PC-9 (cell line): ENCODE measurements at regions not wholly inside any gene's neighbourhood (a gene's known extent, or its start where the extent isn't known, plus 50 kb on each side); places are given as distances from the start of the nearest gene placed in this dataset.

ENCODE experiments used
- BruUV-seq: library from RNA; stranded (reverse); fragments of 400-500 nt; replicated peaks from 2 replicates; lab custom pipeline; 2021; lab: Mats Ljungman, UMichigan
- CTCF ChIA-PET: fragments of 300-600 bp; sonication (Branson Sonifier 250); formaldehyde crosslinking; loops from one replicate; lab custom pipeline; 2022; ENCODE audit warnings: antibody characterized with exemption; lab: Charles Lee
- POLR2A ChIA-PET: fragments of 300-600 bp; sonication (Branson Sonifier 250); formaldehyde crosslinking; loops from one replicate; lab custom pipeline; 2022; ENCODE audit warnings: antibody characterized with exemption; ENCODE audit not compliant: unreplicated experiment; lab: Charles Lee
- DNase-seq, 2 experiments: peaks; one replicate each; pipeline versions ENCODE4 v3.0.0 to v3.0.0-alpha.2; 2015 to 2022; ENCODE audit warnings: mixed read lengths in 1 of 2
- H2AFZ ChIP-seq: fragments of 200-600 bp; sonication (generic); 2 replicates; pipeline ENCODE4 v1.8.1; 2017; ENCODE audit warnings: antibody characterized with exemption
- H3F3A ChIP-seq: fragments of 200-600 bp; sonication (generic); 2 replicates; pipeline ENCODE4 v1.8.1; 2017; ENCODE audit warnings: antibody characterized with exemption, mild to moderate bottlenecking, low read depth; ENCODE audit not compliant: insufficient read depth
- H3K27ac ChIP-seq: fragments of 200-600 bp; sonication (generic); 2 replicates; pipeline ENCODE4 v1.6.1; 2016; ENCODE audit warnings: mixed run types
- H3K27me3 ChIP-seq: fragments of 200-600 bp; sonication (generic); 2 replicates; pipeline ENCODE4 v1.6.1; 2016; ENCODE audit warnings: low read depth, mixed run types; ENCODE audit not compliant: insufficient read depth
- H3K36me3 ChIP-seq: fragments of 200-600 bp; sonication (generic); 2 replicates; pipeline ENCODE4 v1.6.1; 2016; ENCODE audit warnings: low read depth, mixed run types
- H3K4me1 ChIP-seq: fragments of 200-600 bp; sonication (generic); replicated peaks from 2 replicates; pipeline ENCODE4 v1.6.1; 2016; ENCODE audit warnings: mixed run types; ENCODE audit not compliant: insufficient read depth
- H3K4me2 ChIP-seq: fragments of 200-600 bp; sonication (generic); 2 replicates; pipeline ENCODE4 v1.6.1; 2017; ENCODE audit warnings: mixed run types
- H3K4me3 ChIP-seq: fragments of 200-600 bp; sonication (generic); 2 replicates; pipeline ENCODE4 v1.6.1; 2016; ENCODE audit warnings: mixed run types
- H3K79me2 ChIP-seq: fragments of 200-600 bp; sonication (generic); 2 replicates; pipeline ENCODE4 v1.6.1; 2017; ENCODE audit warnings: low read depth, mixed run types
- H3K9me2 ChIP-seq: fragments of 200-600 bp; sonication (generic); 2 replicates; pipeline ENCODE4 v1.8.1; 2017; ENCODE audit warnings: mild to moderate bottlenecking; ENCODE audit not compliant: insufficient read depth
- H3K9me3 ChIP-seq: fragments of 200-600 bp; sonication (generic); 2 replicates; pipeline ENCODE4 v1.8.1; 2016; ENCODE audit warnings: low read depth; ENCODE audit not compliant: insufficient read depth
- H4K20me1 ChIP-seq: fragments of 200-600 bp; sonication (generic); 2 replicates; pipeline ENCODE4 v1.8.1; 2017; ENCODE audit not compliant: insufficient read depth
- EZH2 ChIP-seq: fragments of 200-600 bp; sonication (generic); IDR thresholded peaks from 2 replicates; pipeline ENCODE4 v1.8.0; 2017; ENCODE audit warnings: antibody characterized with exemption, low read depth
- intact Hi-C: fragments of 100-400 bp; cut with micrococcal nuclease; formaldehyde crosslinking; loops from one replicate; pipeline ENCODE4 v1.10.0; 2022; ENCODE audit not compliant: unreplicated experiment
- TF ChIP-seq, protein P1 (sequence below): fragments of 200-600 bp; sonication (generic); conservative IDR thresholded peaks from 2 replicates; pipeline ENCODE4 v1.6.1; 2017; ENCODE audit warnings: mixed run types, antibody characterized with exemption, mild to moderate bottlenecking, moderate library complexity

DNA sequence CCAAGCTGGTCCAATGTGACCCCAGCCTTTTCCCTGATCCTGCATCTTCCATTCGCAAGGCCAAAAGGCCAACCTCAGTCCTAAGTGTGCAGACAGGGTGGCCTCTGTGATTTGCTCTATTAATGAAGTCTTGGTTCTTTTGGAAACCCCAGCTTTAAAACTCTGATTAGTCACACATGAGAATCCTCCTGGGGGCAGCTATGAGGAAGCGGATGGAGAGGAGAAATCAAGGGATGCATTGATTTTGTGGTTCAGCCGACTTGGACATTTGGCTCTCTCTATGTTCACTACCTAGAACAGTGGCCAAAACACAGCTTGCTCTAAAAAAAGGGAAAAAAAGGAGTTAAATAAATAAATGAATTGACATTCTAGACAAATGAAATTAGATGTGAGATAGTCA is 98.6 kb upstream of the USP47 start:
- Histone ChIP-seq H3K9me2 (no peaks in the 10 kb centered on the region), H3K36me3 (no peaks in the 10 kb centered on the region), H3K79me2 (no peaks in the 10 kb centered on the region), H3K27ac (no peak overlapping the region), H3K4me1 (no peaks in the 10 kb centered on the region), H3K9me3 (no peaks in the 10 kb centered on the region), H2AFZ (no peak overlapping the region), H3F3A (no peaks in the 10 kb centered on the region), H4K20me1 (no peaks in the 10 kb centered on the region), H3K4me3 (no peak overlapping the region), H3K27me3 (peaks cover 29% of the 10 kb centered on the region), H3K4me2 (no peak overlapping the region)
- BruUV-seq = no TSS peak
- ChIA-PET CTCF (no interaction called here), POLR2A (no interaction called here)
- intact Hi-C loops = no loop called here
- DNase-seq = no peak
- TF ChIP-seq, protein P1, sequence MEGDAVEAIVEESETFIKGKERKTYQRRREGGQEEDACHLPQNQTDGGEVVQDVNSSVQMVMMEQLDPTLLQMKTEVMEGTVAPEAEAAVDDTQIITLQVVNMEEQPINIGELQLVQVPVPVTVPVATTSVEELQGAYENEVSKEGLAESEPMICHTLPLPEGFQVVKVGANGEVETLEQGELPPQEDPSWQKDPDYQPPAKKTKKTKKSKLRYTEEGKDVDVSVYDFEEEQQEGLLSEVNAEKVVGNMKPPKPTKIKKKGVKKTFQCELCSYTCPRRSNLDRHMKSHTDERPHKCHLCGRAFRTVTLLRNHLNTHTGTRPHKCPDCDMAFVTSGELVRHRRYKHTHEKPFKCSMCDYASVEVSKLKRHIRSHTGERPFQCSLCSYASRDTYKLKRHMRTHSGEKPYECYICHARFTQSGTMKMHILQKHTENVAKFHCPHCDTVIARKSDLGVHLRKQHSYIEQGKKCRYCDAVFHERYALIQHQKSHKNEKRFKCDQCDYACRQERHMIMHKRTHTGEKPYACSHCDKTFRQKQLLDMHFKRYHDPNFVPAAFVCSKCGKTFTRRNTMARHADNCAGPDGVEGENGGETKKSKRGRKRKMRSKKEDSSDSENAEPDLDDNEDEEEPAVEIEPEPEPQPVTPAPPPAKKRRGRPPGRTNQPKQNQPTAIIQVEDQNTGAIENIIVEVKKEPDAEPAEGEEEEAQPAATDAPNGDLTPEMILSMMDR = no peak
- no peak for TF ChIP-seq EZH2

- CTCF ChIA-PET = interaction anchor here (0.6 kb wide), 1 partner anchor 503 kb away, joined by 11 read pairs; no protein-coding TSS in a partner anchor
- H3K4me3 ChIP-seq = no peak overlapping the region
- H3K27ac ChIP-seq = no peak overlapping the region
- no peaks in the 10 kb centered on the region for H3F3A ChIP-seq
- TF ChIP-seq EZH2 = no peak
- TF ChIP-seq, protein P1 = no peak
- no TSS peak for BruUV-seq
- no peak for DNase-seq
- no peaks in the 10 kb centered on the region for H3K36me3 ChIP-seq
- no peak overlapping the region for H3K4me2 ChIP-seq
- H3K9me3 ChIP-seq = no peaks in the 10 kb centered on the region
- H3K27me3 ChIP-seq = peaks cover 29% of the 10 kb centered on the region
- no peaks in the 10 kb centered on the region for H3K9me2 ChIP-seq
- POLR2A ChIA-PET = no interaction called here
- H2AFZ ChIP-seq = no peak overlapping the region
- H3K79me2 ChIP-seq = no peaks in the 10 kb centered on the region
- intact Hi-C loops = no loop called here
- H3K4me1 ChIP-seq = no peaks in the 10 kb centered on the region
- H4K20me1 ChIP-seq = no peaks in the 10 kb centered on the region
Observed at GRCh38 chr11:11742486-11742885, 99.3 kb upstream of the USP47 start.

DNA sequence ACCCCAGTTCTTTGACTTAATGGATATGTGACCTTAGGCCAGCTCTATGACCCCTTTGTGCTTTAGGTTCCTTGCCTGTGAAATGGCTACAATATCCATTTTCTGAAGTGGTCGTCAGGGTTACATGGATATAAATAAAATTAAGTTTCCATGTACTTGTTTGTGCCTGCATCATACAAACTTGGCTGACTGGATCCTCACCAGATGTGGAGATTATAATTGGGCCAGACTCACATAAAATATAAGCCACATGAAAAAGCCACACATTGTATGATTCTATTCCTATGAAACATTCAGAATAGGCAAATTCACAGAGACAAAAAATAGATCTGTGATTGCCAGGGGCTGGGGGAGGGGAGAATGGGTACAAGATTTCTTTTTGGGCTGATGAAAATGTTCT is 100.9 kb upstream of the USP47 start:
- CTCF ChIA-PET = no interaction called here

More for the DNA sequence above, 100.9 kb upstream of the USP47 start:
- Histone ChIP-seq H3K4me3 (no peak overlapping the region), H3K36me3 (no peaks in the 10 kb centered on the region), H2AFZ (no peak overlapping the region), H3F3A (no peaks in the 10 kb centered on the region), H3K9me2 (no peaks in the 10 kb centered on the region), H3K9me3 (no peaks in the 10 kb centered on the region), H3K79me2 (no peaks in the 10 kb centered on the region), H3K27me3 (peaks cover 29% of the 10 kb centered on the region), H3K27ac (no peak overlapping the region), H3K4me1 (no peaks in the 10 kb centered on the region), H4K20me1 (no peaks in the 10 kb centered on the region), H3K4me2 (no peak overlapping the region)
- no peak for DNase-seq
- intact Hi-C loops = no loop called here
- BruUV-seq = no TSS peak
- no peak for TF ChIP-seq EZH2
- TF ChIP-seq, protein P1 = no peak
- POLR2A ChIA-PET = no interaction called here
